ENCODE measurements at regions not wholly inside any gene's neighbourhood (a gene's known extent, or its start where the extent isn't known, plus 50 kb on each side); places are given as distances from the start of the nearest gene placed in this dataset.

GRCh38 chr6:170006071-170006899 is 254.9 kb downstream of the ERMARD start:
- TF ChIP-seq POLR2A (IDR thresholded peaks at IDR 0.05; ENCODE audit: low read depth, low read length) (no peak), EZH2 (IDR thresholded peaks at IDR 0.05; ENCODE audit: borderline replicate concordance, low read depth, low read length, severe bottlenecking) (no peak), JUN (IDR thresholded peaks at IDR 0.05; ENCODE audit: borderline replicate concordance, insufficient read depth, insufficient read length, low read depth) (no peak), CTCF (IDR thresholded peaks at IDR 0.05; ENCODE audit: extremely low read depth in 1 of 2, insufficient read depth in 1 of 2, low read depth in 1 of 2, low read length in 2 of 2) (no peak), POLR2AphosphoS5 (IDR thresholded peaks at IDR 0.05; ENCODE audit: insufficient read depth, low read depth, low read length) (no peak), FOS (IDR thresholded peaks at IDR 0.05; ENCODE audit: borderline replicate concordance, insufficient read depth, low read length) (no peak), MYC (IDR thresholded peaks at IDR 0.05; ENCODE audit: low read depth, low read length) (no peak), GATA2 (IDR thresholded peaks at IDR 0.05; ENCODE audit: insufficient read depth, insufficient read length, low read depth, low read length) (no peak)
- TF ChIP-seq, protein P1, sequence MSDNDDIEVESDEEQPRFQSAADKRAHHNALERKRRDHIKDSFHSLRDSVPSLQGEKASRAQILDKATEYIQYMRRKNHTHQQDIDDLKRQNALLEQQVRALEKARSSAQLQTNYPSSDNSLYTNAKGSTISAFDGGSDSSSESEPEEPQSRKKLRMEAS (IDR thresholded peaks at IDR 0.05; ENCODE audit: insufficient read depth, insufficient read length), result no peak
